ENCODE measurements at regions not wholly inside any gene's neighbourhood (a gene's known extent, or its start where the extent isn't known, plus 50 kb on each side); places are given as distances from the start of the nearest gene placed in this dataset.

DNA sequence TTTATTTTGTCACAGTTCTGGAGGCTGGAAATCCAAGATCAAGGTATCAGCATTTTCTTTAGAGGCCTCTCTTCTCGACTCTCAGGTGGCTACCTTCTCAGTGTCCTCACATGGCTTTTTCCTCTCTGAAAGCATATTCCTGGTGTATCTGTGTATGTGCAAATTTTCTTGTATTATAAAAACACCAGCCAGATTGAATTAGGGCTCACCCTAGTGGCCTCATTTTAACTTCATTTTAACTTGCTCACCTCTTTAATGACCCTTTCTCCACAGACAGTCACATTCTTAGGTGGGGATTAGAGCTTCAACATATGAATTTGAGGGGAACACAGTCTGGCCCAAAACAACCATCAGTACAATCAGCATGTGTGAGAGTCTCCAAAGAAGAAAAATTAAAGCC, 542.4 kb upstream of the FAM241A start:
- no TSS peak for BruUV-seq (replicated peaks)
- H3K9ac ChIP-seq (ENCODE audit: control insufficient read depth, insufficient read depth, low read length), result no peak overlapping the region
- 0% methylated on average over 1 of the region's 1 CpG for WGBS (ENCODE audit: insufficient coverage, insufficient replicate concordance, low lambda C conversion rate, missing lambda C conversion rate)
- no peak overlapping the region for H3K4me3 ChIP-seq
- in situ Hi-C loops (cut with MboI) (no loop called here), intact Hi-C loops (cut with micrococcal nuclease; ENCODE audit: unreplicated experiment) (no loop called here)
- no peaks in the 10 kb centered on the region for H3K79me2 ChIP-seq (ENCODE audit: control insufficient read depth, insufficient read depth, low read length)
- RAD21 ChIA-PET (ENCODE audit: unreplicated experiment), result interaction anchor here (0.5 kb wide), 1 partner anchor 1348 kb away, joined by 3 read pairs; no protein-coding TSS in a partner anchor
- no peaks in the 10 kb centered on the region for H3K9me3 ChIP-seq (replicated peaks; ENCODE audit: control insufficient read depth, insufficient read depth, low read length)
- no peaks in the 10 kb centered on the region for H4K20me1 ChIP-seq (ENCODE audit: control insufficient read depth, insufficient read depth)
- CTCF ChIA-PET, result no interaction called here
- no peak for DNase-seq (ENCODE audit: low read depth, low spot score)
- no peaks in the 10 kb centered on the region for H3K36me3 ChIP-seq (ENCODE audit: control insufficient read depth in 2 of 2, insufficient read depth in 2 of 2, low read length in 1 of 2)
- TF ChIP-seq YBX1 (IDR thresholded peaks at IDR 0.05) (no peak), SUPT20H (IDR thresholded peaks at IDR 0.05; ENCODE audit: borderline replicate concordance, control insufficient read depth, low read depth, low read length) (no peak), RBBP5 (conservative IDR thresholded peaks at IDR 0.05) (no peak)
- no peak overlapping the region for H3K4me2 ChIP-seq (ENCODE audit: control insufficient read depth, insufficient read depth)
- no peak for FAIRE-seq
- POLR2A ChIA-PET, result no interaction called here
- no peak for ATAC-seq
- H3K27ac ChIP-seq (ENCODE audit: control insufficient read depth, insufficient read depth), result no peak overlapping the region
- SMC1A ChIA-PET (ENCODE audit: uncharacterized antibody, unreplicated experiment), result no interaction called here
- H2AFZ ChIP-seq (ENCODE audit: control insufficient read depth, low read depth, low read length), result no peak overlapping the region
- no peaks in the 10 kb centered on the region for H3K27me3 ChIP-seq (replicated peaks in 1 of 2; ENCODE audit: control insufficient read depth in 2 of 2, insufficient read depth in 2 of 2, low read length in 1 of 2)
- H3K4me1 ChIP-seq (ENCODE audit: control insufficient read depth, insufficient read depth, low read length), result no peaks in the 10 kb centered on the region

DNA sequence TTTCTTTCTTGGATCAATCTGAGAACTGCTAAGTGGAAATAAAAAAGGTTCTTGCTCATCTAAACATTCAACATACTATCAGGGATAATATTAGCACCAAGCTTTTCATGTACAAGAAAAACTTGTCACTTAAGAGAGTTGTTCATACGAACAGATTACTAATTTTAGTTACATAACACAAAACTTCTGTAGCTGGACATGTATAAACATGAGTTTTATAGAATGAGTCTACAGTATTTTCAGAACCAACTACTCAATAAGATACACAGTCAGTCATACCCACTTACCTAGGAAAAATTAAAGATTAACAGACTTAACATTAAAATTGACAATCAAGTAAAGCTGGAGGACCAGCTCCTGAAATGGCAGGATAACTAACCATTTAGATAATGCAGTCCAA, 540.1 kb upstream of the FAM241A start:
- ChIA-PET POLR2A (no interaction called here), SMC1A (ENCODE audit: uncharacterized antibody, unreplicated experiment) (interaction anchor here (1.4 kb wide), 1 partner anchor 9 kb away, joined by 3 read pairs; no protein-coding TSS in a partner anchor), CTCF (interaction anchor here (0.6 kb wide), 1 partner anchor 41 kb away, joined by 3 read pairs; no protein-coding TSS in a partner anchor), RAD21 (ENCODE audit: unreplicated experiment) (no interaction called here)
- WGBS (ENCODE audit: insufficient coverage, insufficient replicate concordance, low lambda C conversion rate, missing lambda C conversion rate), result 0% methylated on average over 1 of the region's 1 CpG
- intact Hi-C loops (cut with micrococcal nuclease; ENCODE audit: unreplicated experiment), result no loop called here
- no TSS peak for BruUV-seq (replicated peaks)
- H4K20me1 ChIP-seq (ENCODE audit: control insufficient read depth, insufficient read depth), result no peaks in the 10 kb centered on the region
- DNase-seq (ENCODE audit: low read depth, low spot score), result no peak
- no peak overlapping the region for H3K4me2 ChIP-seq (ENCODE audit: control insufficient read depth, insufficient read depth)
- H3K27me3 ChIP-seq (replicated peaks in 1 of 2; ENCODE audit: control insufficient read depth in 2 of 2, insufficient read depth in 2 of 2, low read length in 1 of 2), result no peaks in the 10 kb centered on the region; a peak in 1 of 4 replicates
- no peak for FAIRE-seq
- no peaks in the 10 kb centered on the region for H3K36me3 ChIP-seq (ENCODE audit: control insufficient read depth in 2 of 2, insufficient read depth in 2 of 2, low read length in 1 of 2)
- no peaks in the 10 kb centered on the region for H3K9me3 ChIP-seq (replicated peaks; ENCODE audit: control insufficient read depth, insufficient read depth, low read length)
- in situ Hi-C loops (cut with MboI), result no loop called here
- TF ChIP-seq JUND (IDR thresholded peaks at IDR 0.05; ENCODE audit: low read depth, low read length) (no peak), HDAC2 (IDR thresholded peaks at IDR 0.05) (no peak), POU2F2 (IDR thresholded peaks at IDR 0.05; ENCODE audit: borderline replicate concordance, low read depth, low read length) (no peak), PAX5 (IDR thresholded peaks at IDR 0.05; ENCODE audit: borderline replicate concordance, low read depth, low read length) (no peak), SP1 (IDR thresholded peaks at IDR 0.05; ENCODE audit: low read depth, low read length) (no peak), TAF1 (IDR thresholded peaks at IDR 0.05; ENCODE audit: borderline replicate concordance, low read depth, low read length) (no peak), MEF2B (IDR thresholded peaks at IDR 0.05; ENCODE audit: partially characterized antibody, poor library complexity, severe bottlenecking) (no peak), EED (IDR thresholded peaks at IDR 0.05; ENCODE audit: low read depth) (no peak), RAD21 (IDR thresholded peaks at IDR 0.05; ENCODE audit: insufficient read depth, low read depth, low read length) (no peak), RCOR1 (conservative IDR thresholded peaks at IDR 0.05; ENCODE audit: low read depth, low read length) (no peak), E4F1 (IDR thresholded peaks at IDR 0.05; ENCODE audit: borderline replicate concordance, partially characterized antibody) (no peak), SMAD5 (IDR thresholded peaks at IDR 0.05; ENCODE audit: low read depth) (no peak)
- TF ChIP-seq, protein P1, sequence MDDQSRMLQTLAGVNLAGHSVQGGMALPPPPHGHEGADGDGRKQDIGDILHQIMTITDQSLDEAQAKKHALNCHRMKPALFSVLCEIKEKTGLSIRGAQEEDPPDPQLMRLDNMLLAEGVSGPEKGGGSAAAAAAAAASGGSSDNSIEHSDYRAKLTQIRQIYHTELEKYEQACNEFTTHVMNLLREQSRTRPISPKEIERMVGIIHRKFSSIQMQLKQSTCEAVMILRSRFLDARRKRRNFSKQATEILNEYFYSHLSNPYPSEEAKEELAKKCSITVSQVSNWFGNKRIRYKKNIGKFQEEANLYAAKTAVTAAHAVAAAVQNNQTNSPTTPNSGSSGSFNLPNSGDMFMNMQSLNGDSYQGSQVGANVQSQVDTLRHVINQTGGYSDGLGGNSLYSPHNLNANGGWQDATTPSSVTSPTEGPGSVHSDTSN (IDR thresholded peaks at IDR 0.05; ENCODE audit: insufficient replicate concordance, low read depth, low read length), result no peak
- H3K9ac ChIP-seq (ENCODE audit: control insufficient read depth, insufficient read depth, low read length), result no peak overlapping the region
- no peaks in the 10 kb centered on the region for H3K79me2 ChIP-seq (ENCODE audit: control insufficient read depth, insufficient read depth, low read length)
- no peak overlapping the region for H2AFZ ChIP-seq (ENCODE audit: control insufficient read depth, low read depth, low read length)
- H3K4me1 ChIP-seq (ENCODE audit: control insufficient read depth, insufficient read depth, low read length), result no peaks in the 10 kb centered on the region
- ATAC-seq, result no peak
- no peak overlapping the region for H3K27ac ChIP-seq (ENCODE audit: control insufficient read depth, insufficient read depth)
- H3K4me3 ChIP-seq, result no peak overlapping the region
